HUDEP-2 (cell line): ENCODE measurements at regions not wholly inside any gene's neighbourhood (a gene's known extent, or its start where the extent isn't known, plus 50 kb on each side); places are given as distances from the start of the nearest gene placed in this dataset.

Experiments used
- DNase-seq, 76 experiments: peaks; one replicate each; lab custom pipeline; 2025; ENCODE audit not compliant: unreplicated experiment in 76 of 76; lab: John Stamatoyannopoulos, UW

- no peak for DNase-seq
Measured at GRCh38 chrX:155695419-155695818, 82.7 kb upstream of the TMLHE start.

- DNase-seq = no peak
Measured at GRCh38 chrX:155694649-155695048, 81.9 kb upstream of the TMLHE start.

GRCh38 chrX:155682834-155683233, 70.1 kb upstream of the TMLHE start:
- DNase-seq = no peak

GRCh38 chrX:155679715-155680114, 67.0 kb upstream of the TMLHE start:
- DNase-seq = no peak

GRCh38 chrX:155673338-155673737, 60.6 kb upstream of the TMLHE start:
- DNase-seq = no peak

GRCh38 chrX:155666741-155667140, 54.0 kb upstream of the TMLHE start:
- DNase-seq = no peak
